GM21825 (cell line): ENCODE measurements at regions not wholly inside any gene's neighbourhood (a gene's known extent, or its start where the extent isn't known, plus 50 kb on each side); places are given as distances from the start of the nearest gene placed in this dataset.

Source experiments
- ATAC-seq: cut with Tn5 transposase; IDR thresholded peaks from one replicate; pipeline ENCODE4 v1.9.1; 2021; ENCODE audit warnings: mild to moderate bottlenecking, moderate library complexity; ENCODE audit not compliant: unreplicated experiment

- peak; percentile 69 for ATAC-seq
Observed at GRCh38 chr2:181374781-181375675, 82.2 kb upstream of the ITGA4 start.

- no peak for ATAC-seq
Observed at GRCh38 chr2:181376442-181376841, 80.7 kb upstream of the ITGA4 start.

DNA sequence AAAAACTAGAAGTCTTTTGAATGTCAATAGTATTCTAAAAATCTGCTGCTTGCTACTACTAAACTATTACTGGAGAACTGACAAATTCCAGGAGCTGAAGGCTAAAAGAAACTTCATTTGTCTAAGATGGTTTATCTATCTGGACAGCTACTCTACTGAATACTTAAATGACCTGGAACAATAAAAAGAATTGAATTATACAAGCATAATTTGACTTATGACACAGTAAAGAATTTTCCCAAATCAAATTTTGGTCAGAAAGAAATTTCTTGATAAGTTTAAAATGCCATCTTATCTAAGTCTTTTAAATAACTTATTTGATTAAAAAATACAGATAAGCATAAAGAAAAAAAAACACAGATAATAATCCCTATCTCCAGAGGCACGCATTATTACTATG is 80.2 kb upstream of the ITGA4 start:
- no peak for ATAC-seq

DNA sequence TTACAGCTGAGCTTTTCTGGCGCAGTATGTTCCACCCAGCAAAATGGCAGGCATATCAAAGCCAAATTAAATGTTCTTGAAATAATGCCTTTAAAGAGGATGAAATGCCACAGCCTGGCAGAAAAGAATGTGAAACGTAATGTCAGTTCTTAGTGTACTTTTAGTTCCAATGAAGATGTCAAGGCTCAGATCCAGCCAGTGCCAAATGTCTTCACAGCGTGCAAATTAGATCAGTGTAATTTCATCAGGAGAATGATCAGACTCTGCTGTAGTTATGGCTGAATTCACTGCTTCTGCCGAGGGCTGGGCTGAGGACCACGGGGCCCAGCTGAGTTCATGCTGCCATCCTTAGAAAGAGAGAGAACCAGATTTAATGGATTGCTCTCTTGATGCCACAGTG is 78.7 kb upstream of the ITGA4 start:
- no peak for ATAC-seq

GRCh38 chr2:181380581-181380980 is 76.6 kb upstream of the ITGA4 start:
- ATAC-seq: no peak

- no peak for ATAC-seq
Observed at GRCh38 chr2:181384923-181385322, 72.3 kb upstream of the ITGA4 start.

GRCh38 chr2:181389524-181389923 is 67.7 kb upstream of the ITGA4 start:
- ATAC-seq: no peak

GRCh38 chr2:181393472-181393871 is 63.7 kb upstream of the ITGA4 start:
- peak; percentile 69 for ATAC-seq

DNA sequence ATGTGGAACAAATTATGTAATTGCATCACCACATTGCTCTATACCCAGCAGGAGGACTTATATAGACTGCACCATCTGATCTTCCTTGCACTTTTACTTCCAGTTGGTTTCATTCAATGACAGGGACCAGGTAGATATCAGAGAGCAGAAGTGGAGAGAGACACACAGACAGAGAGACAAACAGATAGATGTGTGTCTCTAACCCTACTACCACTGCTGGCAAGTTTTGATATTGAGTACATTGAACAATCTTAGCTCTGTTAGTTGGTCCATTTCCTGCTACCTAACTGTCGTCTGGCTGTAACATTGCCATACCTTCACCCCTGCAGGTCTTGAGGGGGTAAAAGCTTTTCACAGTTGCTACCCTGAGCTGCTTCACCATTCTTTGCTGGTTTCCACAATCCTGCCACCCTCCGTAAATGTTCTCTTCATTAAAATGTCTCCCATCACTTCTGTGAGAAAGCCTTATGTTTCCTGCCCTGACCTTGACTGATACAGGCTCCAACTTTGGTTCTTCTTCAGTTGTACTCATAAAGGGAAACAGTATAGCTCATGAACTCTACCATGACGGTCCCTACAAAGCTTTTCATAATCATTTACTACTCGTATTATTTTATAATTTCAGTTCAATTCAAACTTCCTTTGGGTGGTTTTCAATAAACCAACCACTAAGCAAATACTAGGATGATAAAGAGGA is 62.3 kb upstream of the ITGA4 start:
- no peak for ATAC-seq

DNA sequence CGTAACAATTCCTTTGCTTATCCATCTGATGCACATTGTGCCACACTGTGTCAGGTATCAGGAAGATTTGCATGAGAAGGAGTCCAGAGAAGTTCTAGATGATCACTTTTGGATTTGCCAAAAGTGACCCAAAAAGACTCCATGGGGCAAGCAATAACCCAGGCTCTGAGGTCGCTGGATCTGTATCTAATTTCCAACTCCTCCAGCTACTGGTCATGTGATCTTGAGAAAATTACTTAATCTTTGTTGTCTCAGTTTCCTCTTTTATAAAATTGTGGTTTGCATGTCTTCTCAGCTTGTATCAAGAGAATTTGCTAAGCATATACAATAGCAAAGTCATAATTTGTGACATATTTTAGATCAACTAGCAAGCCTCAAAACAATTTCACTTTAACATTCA is 61.3 kb upstream of the ITGA4 start:
- no peak for ATAC-seq

- ATAC-seq: no peak
Observed at GRCh38 chr2:181396256-181397123, 60.7 kb upstream of the ITGA4 start.

GRCh38 chr2:181397331-181397730 is 59.9 kb upstream of the ITGA4 start:
- ATAC-seq: no peak

GRCh38 chr2:181398000-181398399 is 59.2 kb upstream of the ITGA4 start:
- ATAC-seq: no peak

DNA sequence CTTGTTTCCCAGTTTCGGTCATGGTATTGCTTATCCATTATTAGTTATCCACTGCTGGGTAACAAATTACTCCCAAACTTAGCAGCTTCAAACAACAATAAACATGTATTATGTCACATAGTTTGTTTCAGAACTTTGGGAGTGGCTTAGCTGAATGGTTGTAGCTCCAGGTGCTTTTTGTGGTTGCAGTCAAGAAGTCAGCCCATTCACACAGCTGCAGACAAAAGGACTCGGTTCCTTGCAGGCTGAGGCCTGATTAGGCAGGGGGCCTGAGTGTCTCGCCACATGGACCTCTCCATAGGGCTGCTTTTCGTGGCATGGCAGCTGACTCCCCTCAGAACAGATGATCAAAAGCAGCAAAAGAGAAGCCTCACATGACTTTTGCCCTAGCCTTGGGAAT is 58.2 kb upstream of the ITGA4 start:
- no peak for ATAC-seq

GRCh38 chr2:181404472-181404871 is 52.7 kb upstream of the ITGA4 start:
- ATAC-seq: no peak

DNA sequence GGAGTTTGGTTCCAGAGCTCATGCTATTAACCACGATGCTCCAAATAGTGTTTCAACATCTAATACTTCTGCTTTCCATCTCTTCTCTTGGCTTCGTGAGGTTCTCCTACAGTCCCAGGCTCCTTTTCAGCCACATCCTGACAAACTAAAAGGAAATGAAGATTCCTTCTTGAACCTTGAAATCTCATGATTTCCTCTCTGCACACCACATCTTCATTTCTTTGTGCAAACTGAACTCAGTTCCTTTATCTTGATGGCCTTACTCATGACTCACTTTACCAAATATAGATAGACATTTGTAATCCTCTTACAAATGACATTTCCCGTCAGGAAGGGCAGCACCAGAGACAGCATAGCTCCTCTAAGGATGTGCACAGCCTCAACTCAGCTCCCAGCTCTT is 50.0 kb upstream of the ITGA4 start:
- no peak for ATAC-seq
